Colon (tissue), 2 donors: ENCODE measurements at regions not wholly inside any gene's neighbourhood (a gene's known extent, or its start where the extent isn't known, plus 50 kb on each side); places are given as distances from the start of the nearest gene placed in this dataset.

ENCODE experiments used
- FAIRE-seq: peaks from 2 replicates; lab custom pipeline; 2012; peaks lifted over from hg19 to GRCh38; lab: Jason Lieb, UNC
- donor health status: control.
- donor health status: control.

DNA sequence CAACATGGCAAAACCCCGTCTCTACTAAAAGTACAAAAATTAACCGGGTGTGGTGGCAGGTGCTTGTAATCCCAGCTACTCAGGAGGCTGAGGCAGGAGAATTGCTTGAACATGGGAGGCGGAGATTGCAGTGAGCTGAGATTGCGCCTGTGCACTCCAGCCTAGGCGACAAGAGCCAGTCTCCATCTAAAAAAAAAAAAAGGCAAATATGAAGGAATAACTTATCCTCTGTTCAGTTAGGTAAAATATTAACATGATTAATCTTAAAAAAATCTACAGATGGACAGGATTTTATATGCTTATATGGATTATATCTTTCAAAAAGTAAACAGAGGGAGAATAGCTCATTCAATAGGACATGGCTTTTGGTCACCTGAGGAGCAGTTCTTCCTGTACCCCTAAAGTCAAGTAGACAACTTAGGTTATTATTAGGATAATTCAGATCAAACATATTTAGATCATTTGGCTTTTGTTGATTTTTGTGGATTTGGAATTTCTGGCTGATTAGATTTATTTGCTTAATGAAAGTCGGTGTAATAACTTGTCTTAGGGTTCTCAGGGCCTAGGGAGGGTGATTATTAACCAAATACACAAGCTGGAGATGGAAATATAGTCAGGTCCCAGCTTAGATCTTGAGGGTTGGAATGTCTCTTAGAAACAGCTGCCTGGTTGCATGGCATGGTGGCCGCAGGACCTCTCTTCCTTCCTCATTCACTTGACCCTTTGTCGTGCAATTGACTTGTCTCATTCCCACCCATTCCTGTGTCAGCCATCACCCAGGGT, 82.1 kb upstream of the ONECUT1 start:
- FAIRE-seq = no peak

DNA sequence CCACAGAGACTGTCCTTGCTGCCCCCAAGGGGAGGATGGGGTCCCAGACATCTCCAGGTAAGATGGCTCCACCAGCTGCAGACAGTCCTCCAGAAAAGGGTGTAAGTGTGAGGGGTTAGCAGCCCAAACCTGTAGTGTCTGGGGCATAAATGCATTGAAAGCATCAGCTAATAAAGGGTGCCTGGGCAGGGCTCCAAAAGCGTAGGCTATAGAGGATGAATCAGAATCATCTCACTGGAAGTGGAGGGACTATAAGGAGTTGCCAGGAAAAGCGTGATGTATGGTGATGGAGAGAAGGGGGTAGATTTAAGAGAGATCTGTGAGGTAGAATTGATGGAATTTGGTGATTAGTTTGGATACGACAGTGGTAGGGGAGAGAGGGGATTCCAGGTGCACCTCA, 79.9 kb upstream of the ONECUT1 start:
- no peak for FAIRE-seq

DNA sequence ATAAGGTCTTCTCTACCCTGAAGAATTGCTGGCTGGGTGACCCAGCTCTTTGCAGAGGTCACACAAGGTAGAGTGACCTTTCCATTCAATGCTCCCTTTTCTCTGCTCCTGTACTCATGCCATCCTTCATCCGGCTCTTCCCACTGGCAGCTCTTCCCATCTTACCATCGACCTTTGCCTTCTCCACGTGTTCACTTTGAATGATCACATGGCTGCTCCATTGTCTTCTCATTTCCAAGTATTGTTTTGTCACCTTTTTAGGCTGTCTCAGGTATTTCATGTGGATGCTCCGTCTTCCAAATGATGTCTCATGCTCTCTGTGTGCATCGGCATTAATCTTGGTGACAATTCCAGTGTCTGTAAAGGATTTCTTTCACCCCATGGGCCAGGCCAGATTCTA, 76.6 kb upstream of the ONECUT1 start:
- FAIRE-seq = no peak

- FAIRE-seq = no peak
Observed at GRCh38 chr15:52862677-52863076, 72.5 kb upstream of the ONECUT1 start.

- FAIRE-seq = no peak
Observed at GRCh38 chr15:52858782-52859176, 68.6 kb upstream of the ONECUT1 start.

GRCh38 chr15:52857937-52858781, 68.0 kb upstream of the ONECUT1 start:
- no peak for FAIRE-seq

- no peak for FAIRE-seq
Observed at GRCh38 chr15:52857471-52857870, 67.3 kb upstream of the ONECUT1 start.

GRCh38 chr15:52856286-52856685, 66.2 kb upstream of the ONECUT1 start:
- no peak for FAIRE-seq

GRCh38 chr15:52855157-52855556, 65.0 kb upstream of the ONECUT1 start:
- FAIRE-seq = no peak

GRCh38 chr15:52844823-52845222, 54.7 kb upstream of the ONECUT1 start:
- no peak for FAIRE-seq
